ENCODE measurements at regions not wholly inside any gene's neighbourhood (a gene's known extent, or its start where the extent isn't known, plus 50 kb on each side); places are given as distances from the start of the nearest gene placed in this dataset.

GRCh38 chrX:80098038-80098437, 83.5 kb downstream of the TBX22 start:
- no peak for DNase-seq (ENCODE audit: low read depth in 2 of 2)

- no peak for DNase-seq (ENCODE audit: low read depth in 2 of 2)
Observed at GRCh38 chrX:80120335-80120734, 105.8 kb downstream of the TBX22 start.

GRCh38 chrX:80138938-80139337, 124.4 kb downstream of the TBX22 start:
- DNase-seq (ENCODE audit: low read depth in 2 of 2) = no peak

- DNase-seq (ENCODE audit: low read depth in 2 of 2) = no peak
Observed at GRCh38 chrX:80139564-80139963, 125.0 kb downstream of the TBX22 start.

GRCh38 chrX:80170581-80170980, 156.0 kb downstream of the TBX22 start:
- DNase-seq (ENCODE audit: low read depth in 2 of 2) = no peak

- no peak for DNase-seq (ENCODE audit: low read depth in 2 of 2)
Observed at GRCh38 chrX:80173261-80173660, 158.7 kb downstream of the TBX22 start.

GRCh38 chrX:80174925-80175574, 160.5 kb downstream of the TBX22 start:
- DNase-seq (ENCODE audit: low read depth in 2 of 2) = no peak

GRCh38 chrX:80181079-80181478, 166.5 kb downstream of the TBX22 start:
- no peak for DNase-seq (ENCODE audit: low read depth in 2 of 2)

GRCh38 chrX:80184854-80185253, 170.3 kb downstream of the TBX22 start:
- DNase-seq (ENCODE audit: low read depth in 2 of 2) = no peak

GRCh38 chrX:80206647-80207046, 192.1 kb downstream of the TBX22 start:
- no peak for DNase-seq (ENCODE audit: low read depth in 2 of 2)

- DNase-seq (ENCODE audit: low read depth in 2 of 2) = no peak
Observed at GRCh38 chrX:80207327-80207726, 192.8 kb downstream of the TBX22 start.

- DNase-seq (ENCODE audit: low read depth in 2 of 2) = peak; percentile 20 to 21
Observed at GRCh38 chrX:80216086-80216485, 201.5 kb downstream of the TBX22 start.

GRCh38 chrX:80223982-80224579, 196.2 kb upstream of the TENT5D start:
- DNase-seq (ENCODE audit: low read depth in 2 of 2) = no peak

- no peak for DNase-seq (ENCODE audit: low read depth in 2 of 2)
Observed at GRCh38 chrX:80229626-80230025, 190.6 kb upstream of the TENT5D start.

GRCh38 chrX:80237072-80237471, 183.2 kb upstream of the TENT5D start:
- no peak for DNase-seq (ENCODE audit: low read depth in 2 of 2)

- no peak for DNase-seq (ENCODE audit: low read depth in 2 of 2)
Observed at GRCh38 chrX:80246271-80246670, 174.0 kb upstream of the TENT5D start.

GRCh38 chrX:80266287-80266686, 154.0 kb upstream of the TENT5D start:
- no peak for DNase-seq (ENCODE audit: low read depth in 2 of 2)

GRCh38 chrX:80266979-80267378, 153.3 kb upstream of the TENT5D start:
- no peak for DNase-seq (ENCODE audit: low read depth in 2 of 2)

GRCh38 chrX:80267790-80268189, 152.5 kb upstream of the TENT5D start:
- no peak for DNase-seq (ENCODE audit: low read depth in 2 of 2)

- no peak for DNase-seq (ENCODE audit: low read depth in 2 of 2)
Observed at GRCh38 chrX:80282535-80282934, 137.7 kb upstream of the TENT5D start.

- peak in 1 of 2 experiments; percentile 4 for DNase-seq (ENCODE audit: low read depth in 2 of 2)
Observed at GRCh38 chrX:80285131-80285773, 135.0 kb upstream of the TENT5D start.

GRCh38 chrX:80290834-80291233, 129.4 kb upstream of the TENT5D start:
- no peak for DNase-seq (ENCODE audit: low read depth in 2 of 2)

GRCh38 chrX:80293354-80293753, 126.9 kb upstream of the TENT5D start:
- DNase-seq (ENCODE audit: low read depth in 2 of 2) = no peak

Measured in fibroblast of skin of left quadriceps (primary cell).